NT2/D1 (cell line): ENCODE measurements at regions not wholly inside any gene's neighbourhood (a gene's known extent, or its start where the extent isn't known, plus 50 kb on each side); places are given as distances from the start of the nearest gene placed in this dataset.

ENCODE experiments used
- DNase-seq: peaks from one replicate; pipeline ENCODE4 v3.0.0-alpha.2; 2011; ENCODE audit warnings: low read depth, low spot score
- H3K27me3 ChIP-seq: 2 replicates; pipeline ENCODE4 v1.6.0; 2011; ENCODE audit warnings: mild to moderate bottlenecking; ENCODE audit not compliant: insufficient read length, insufficient read depth
- H3K36me3 ChIP-seq: 2 replicates; pipeline ENCODE4 v1.6.1; 2011; ENCODE audit warnings: mild to moderate bottlenecking, low read length, mixed read lengths; ENCODE audit not compliant: insufficient read depth, insufficient read length
- H3K4me1 ChIP-seq: 2 replicates; pipeline ENCODE4 v1.5.1; 2011; ENCODE audit not compliant: insufficient read depth, insufficient read length
- H3K4me3 ChIP-seq: 2 replicates; pipeline ENCODE4 v1.5.1; 2011; ENCODE audit warnings: low read depth; ENCODE audit not compliant: insufficient read length
- H3K9ac ChIP-seq: 2 replicates; pipeline ENCODE4 v1.6.0; 2011; ENCODE audit warnings: low read depth; ENCODE audit not compliant: insufficient read length
- H3K9me3 ChIP-seq: 2 replicates; pipeline ENCODE4 v1.5.1; 2011; ENCODE audit warnings: mild to moderate bottlenecking, low read length; ENCODE audit not compliant: insufficient read depth
- SUZ12 ChIP-seq: IDR thresholded peaks from 2 replicates; pipeline ENCODE4 v1.6.1; 2011; ENCODE audit not compliant: insufficient read length, insufficient read depth; ENCODE audit errors: extremely low read depth
- YY1 ChIP-seq: IDR thresholded peaks from 2 replicates; pipeline ENCODE4 v1.6.1; 2011; ENCODE audit not compliant: insufficient read length, insufficient read depth
- ZNF274 ChIP-seq: IDR thresholded peaks from 2 replicates; pipeline ENCODE4 v1.6.1; 2011; ENCODE audit warnings: mild to moderate bottlenecking, low read depth, low read length

DNA sequence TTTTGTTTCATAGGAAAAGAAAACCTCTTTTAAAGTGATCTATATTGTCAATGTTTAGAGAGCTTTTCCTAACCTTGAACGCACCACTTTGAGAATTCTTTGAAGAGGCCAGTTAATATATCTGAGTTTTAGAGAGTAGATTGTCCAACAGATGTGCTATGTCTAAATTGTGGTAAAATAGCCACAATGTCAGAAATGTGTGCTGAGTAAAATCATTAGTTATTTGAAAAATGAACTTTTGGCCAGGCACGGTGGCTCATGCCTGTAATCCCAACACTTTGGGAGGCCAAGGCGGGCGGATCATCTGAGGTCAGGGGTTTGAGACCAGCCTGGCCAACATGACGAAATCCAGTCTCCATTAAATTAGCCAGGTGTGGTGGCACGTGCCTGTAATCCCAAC, 61.6 kb upstream of the KIAA1217 start:
- DNase-seq: no peak
- no peaks in the 10 kb centered on the region for H3K4me1 ChIP-seq
- no peak for TF ChIP-seq YY1
- no peak for TF ChIP-seq SUZ12
- no peak for TF ChIP-seq ZNF274
- no peak overlapping the region for H3K9ac ChIP-seq
- H3K9me3 ChIP-seq: no peaks in the 10 kb centered on the region
- no peaks in the 10 kb centered on the region for H3K27me3 ChIP-seq
- H3K36me3 ChIP-seq: no peaks in the 10 kb centered on the region
- no peak overlapping the region for H3K4me3 ChIP-seq

DNA sequence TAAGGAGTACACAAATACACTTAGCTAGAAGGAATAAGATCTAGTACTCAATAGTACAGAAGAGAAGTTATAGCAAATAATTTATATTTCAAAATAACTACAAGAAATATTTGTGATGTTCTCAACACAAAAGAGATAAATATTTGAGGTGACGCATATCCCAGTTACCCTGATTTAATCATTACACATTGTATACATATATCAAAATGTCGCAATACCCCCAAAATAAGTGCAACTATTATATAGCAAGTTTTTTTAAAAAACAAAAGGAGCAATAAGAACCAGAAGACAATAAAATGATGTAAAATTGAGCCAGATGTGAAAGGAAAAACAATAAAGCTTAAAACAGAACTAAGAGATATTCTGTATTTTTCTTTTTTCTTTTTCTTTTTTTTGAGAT, 59.3 kb upstream of the KIAA1217 start:
- H3K4me1 ChIP-seq: no peaks in the 10 kb centered on the region
- no peaks in the 10 kb centered on the region for H3K27me3 ChIP-seq
- TF ChIP-seq YY1: no peak
- TF ChIP-seq ZNF274: no peak
- TF ChIP-seq SUZ12: no peak
- no peaks in the 10 kb centered on the region for H3K9me3 ChIP-seq
- H3K9ac ChIP-seq: no peak overlapping the region
- H3K36me3 ChIP-seq: no peaks in the 10 kb centered on the region
- H3K4me3 ChIP-seq: no peak overlapping the region
- no peak for DNase-seq

DNA sequence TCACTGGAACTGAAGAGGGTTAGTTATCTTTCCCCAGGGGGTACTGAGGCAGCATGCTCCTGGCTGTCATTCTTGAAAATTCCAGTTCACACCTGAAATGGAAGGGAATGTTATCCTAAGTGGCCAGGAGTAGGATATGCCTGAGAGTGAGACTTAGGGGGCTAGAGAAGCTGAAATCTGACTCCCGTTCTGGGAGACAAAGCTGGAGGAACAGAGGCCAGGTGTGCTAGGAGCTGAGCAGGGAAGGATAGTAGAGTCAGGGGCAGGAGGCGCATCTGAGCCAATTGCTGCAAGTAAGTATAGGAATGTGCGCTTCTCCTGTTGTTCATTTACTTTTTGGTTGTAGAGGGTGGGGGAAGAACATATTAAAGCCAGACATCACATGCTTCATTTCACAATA, 58.1 kb upstream of the KIAA1217 start:
- Histone ChIP-seq H3K9ac (no peak overlapping the region), H3K4me1 (no peaks in the 10 kb centered on the region), H3K4me3 (no peak overlapping the region), H3K27me3 (no peaks in the 10 kb centered on the region), H3K9me3 (no peaks in the 10 kb centered on the region), H3K36me3 (no peaks in the 10 kb centered on the region)
- DNase-seq: no peak
- no peak for TF ChIP-seq SUZ12
- TF ChIP-seq ZNF274: no peak
- no peak for TF ChIP-seq YY1

DNA sequence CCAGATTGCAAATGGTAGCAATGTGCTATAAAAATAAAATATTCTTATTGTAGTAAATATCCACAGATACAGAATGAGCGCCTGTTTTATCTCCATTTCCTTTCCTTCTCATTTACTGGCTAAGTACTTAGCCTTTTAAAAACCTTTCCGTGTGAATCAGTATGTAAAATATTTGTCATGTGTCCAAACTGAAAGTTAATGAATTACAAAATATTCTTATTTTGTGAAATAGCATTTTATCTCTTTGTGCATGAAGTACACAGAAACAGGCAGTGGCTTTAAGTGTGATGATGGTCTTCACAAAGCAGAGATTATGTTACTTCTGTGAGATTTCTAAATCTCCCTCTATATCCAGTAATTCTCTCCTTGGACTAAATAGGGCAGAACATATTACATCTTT, 56.7 kb upstream of the KIAA1217 start:
- DNase-seq: no peak
- no peaks in the 10 kb centered on the region for H3K4me1 ChIP-seq
- no peak for TF ChIP-seq YY1
- no peak for TF ChIP-seq ZNF274
- no peak for TF ChIP-seq SUZ12
- no peak overlapping the region for H3K4me3 ChIP-seq
- no peaks in the 10 kb centered on the region for H3K9me3 ChIP-seq
- H3K36me3 ChIP-seq: no peaks in the 10 kb centered on the region
- H3K27me3 ChIP-seq: no peaks in the 10 kb centered on the region
- no peak overlapping the region for H3K9ac ChIP-seq

DNA sequence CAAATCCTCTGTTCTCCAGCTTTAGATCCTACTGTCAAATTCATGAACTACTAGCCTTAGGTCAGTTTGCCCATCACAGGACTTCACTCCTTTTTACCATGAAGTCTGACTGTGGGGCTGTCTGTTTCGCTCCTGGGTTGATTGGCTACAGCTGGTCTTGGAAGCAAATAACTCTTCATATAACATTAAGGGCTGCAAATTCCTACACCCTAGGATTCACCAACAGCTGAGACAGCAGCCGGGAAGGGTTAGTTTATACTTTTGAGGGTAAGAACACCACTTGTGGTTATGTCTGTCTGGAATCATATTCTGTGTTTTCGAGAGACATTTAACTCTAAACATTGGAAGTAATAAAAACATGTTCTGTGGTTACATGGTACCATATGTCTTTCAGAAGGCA, 55.9 kb upstream of the KIAA1217 start:
- no peak for DNase-seq
- TF ChIP-seq YY1: no peak
- no peak for TF ChIP-seq SUZ12
- no peak for TF ChIP-seq ZNF274
- Histone ChIP-seq H3K27me3 (no peaks in the 10 kb centered on the region), H3K9ac (no peak overlapping the region), H3K4me3 (no peak overlapping the region), H3K4me1 (no peaks in the 10 kb centered on the region), H3K36me3 (no peaks in the 10 kb centered on the region), H3K9me3 (no peaks in the 10 kb centered on the region)

DNA sequence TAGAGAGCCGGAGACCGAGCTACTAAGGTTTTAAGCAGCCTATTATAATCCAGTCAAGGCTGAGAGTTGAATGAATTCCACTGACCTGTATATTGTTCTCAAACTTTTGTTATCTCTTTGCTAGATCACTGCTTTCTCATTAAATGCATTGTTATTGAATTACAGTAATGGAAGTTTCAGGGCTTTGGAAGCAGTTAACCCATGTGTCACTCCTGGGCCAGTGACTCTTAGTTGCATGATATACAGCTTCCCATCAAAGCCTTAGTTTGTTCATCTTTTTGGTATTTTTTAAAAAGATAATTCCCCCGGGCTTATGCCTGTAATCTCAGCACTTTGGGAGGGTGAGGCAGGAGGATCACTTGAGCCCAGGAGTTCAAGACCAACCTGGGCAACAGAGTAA, 55.4 kb upstream of the KIAA1217 start:
- no peak for DNase-seq
- no peaks in the 10 kb centered on the region for H3K27me3 ChIP-seq
- TF ChIP-seq ZNF274: no peak
- no peak for TF ChIP-seq YY1
- TF ChIP-seq SUZ12: no peak

DNA sequence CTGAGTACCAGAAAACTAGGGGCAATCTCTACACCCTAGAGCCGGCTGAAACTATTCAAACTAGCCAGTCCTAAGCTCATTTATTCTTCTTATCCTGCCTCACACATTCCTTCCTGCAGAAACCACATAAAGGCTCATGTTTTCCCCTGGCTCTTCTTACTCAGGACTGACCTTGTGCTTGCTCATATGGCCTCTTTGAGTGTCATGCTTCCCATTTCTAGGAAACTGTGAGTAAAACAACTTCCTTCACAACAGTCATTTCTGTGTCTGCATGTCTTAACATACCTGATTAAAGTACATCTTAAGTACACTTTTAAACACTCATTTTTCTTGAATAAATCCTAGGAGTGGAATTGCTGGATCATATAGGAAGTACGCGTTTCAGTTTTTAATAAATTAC, 52.3 kb upstream of the KIAA1217 start:
- H3K9ac ChIP-seq: no peak overlapping the region
- no peak for DNase-seq
- H3K4me3 ChIP-seq: no peak overlapping the region
- no peaks in the 10 kb centered on the region for H3K36me3 ChIP-seq
- H3K27me3 ChIP-seq: no peaks in the 10 kb centered on the region
- H3K4me1 ChIP-seq: no peaks in the 10 kb centered on the region
- TF ChIP-seq SUZ12 (no peak), ZNF274 (no peak), YY1 (no peak)
- H3K9me3 ChIP-seq: no peaks in the 10 kb centered on the region

More for the DNA sequence above, 55.4 kb upstream of the KIAA1217 start:
- H3K4me3 ChIP-seq: no peak overlapping the region
- no peaks in the 10 kb centered on the region for H3K36me3 ChIP-seq
- H3K9ac ChIP-seq: no peak overlapping the region
- no peaks in the 10 kb centered on the region for H3K9me3 ChIP-seq
- no peaks in the 10 kb centered on the region for H3K4me1 ChIP-seq

DNA sequence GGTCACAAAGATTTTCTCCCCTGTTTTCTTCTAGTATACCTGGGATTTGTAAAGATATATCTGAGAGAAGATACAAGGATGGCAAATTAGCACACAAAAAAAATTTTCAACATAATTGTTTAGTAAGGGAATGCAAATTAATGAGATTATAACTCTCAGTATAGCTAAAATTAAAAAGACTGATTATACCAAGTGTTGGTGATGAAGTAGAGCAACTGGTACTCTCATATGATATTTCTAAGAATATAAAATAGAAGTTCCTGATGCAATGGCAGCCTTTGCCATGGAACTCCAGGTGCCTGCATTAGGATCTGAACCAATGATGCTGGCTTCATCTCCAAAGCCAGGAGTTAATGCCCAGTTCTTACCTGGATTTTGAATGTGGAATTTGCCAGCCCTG, 51.4 kb upstream of the KIAA1217 start:
- Histone ChIP-seq H3K9me3 (no peaks in the 10 kb centered on the region), H3K9ac (no peak overlapping the region), H3K4me3 (no peak overlapping the region), H3K27me3 (no peaks in the 10 kb centered on the region), H3K36me3 (no peaks in the 10 kb centered on the region), H3K4me1 (no peaks in the 10 kb centered on the region)
- TF ChIP-seq SUZ12: no peak
- no peak for TF ChIP-seq ZNF274
- no peak for TF ChIP-seq YY1
- no peak for DNase-seq
